ENCODE measurements at regions not wholly inside any gene's neighbourhood (a gene's known extent, or its start where the extent isn't known, plus 50 kb on each side); places are given as distances from the start of the nearest gene placed in this dataset.
A peak's percentile ranks its signal among the peaks of the same experiment; 100 is the strongest.

GRCh38 chr3:30195352-30195751 lies 411.0 kb upstream of the TGFBR2 start:
- Histone ChIP-seq H3K36me3 (no peaks in the 10 kb centered on the region), H3K27ac (no peak overlapping the region), H3K9me3 (no peaks in the 10 kb centered on the region), H3K4me3 (no peak overlapping the region), H3K4me1 (replicated peaks) (no peaks in the 10 kb centered on the region), H3K27me3 (replicated peaks; ENCODE audit: insufficient read depth) (no peaks in the 10 kb centered on the region)
- 90% methylated on average over 2 of the region's 2 CpGs for WGBS
- TF ChIP-seq, protein P1, sequence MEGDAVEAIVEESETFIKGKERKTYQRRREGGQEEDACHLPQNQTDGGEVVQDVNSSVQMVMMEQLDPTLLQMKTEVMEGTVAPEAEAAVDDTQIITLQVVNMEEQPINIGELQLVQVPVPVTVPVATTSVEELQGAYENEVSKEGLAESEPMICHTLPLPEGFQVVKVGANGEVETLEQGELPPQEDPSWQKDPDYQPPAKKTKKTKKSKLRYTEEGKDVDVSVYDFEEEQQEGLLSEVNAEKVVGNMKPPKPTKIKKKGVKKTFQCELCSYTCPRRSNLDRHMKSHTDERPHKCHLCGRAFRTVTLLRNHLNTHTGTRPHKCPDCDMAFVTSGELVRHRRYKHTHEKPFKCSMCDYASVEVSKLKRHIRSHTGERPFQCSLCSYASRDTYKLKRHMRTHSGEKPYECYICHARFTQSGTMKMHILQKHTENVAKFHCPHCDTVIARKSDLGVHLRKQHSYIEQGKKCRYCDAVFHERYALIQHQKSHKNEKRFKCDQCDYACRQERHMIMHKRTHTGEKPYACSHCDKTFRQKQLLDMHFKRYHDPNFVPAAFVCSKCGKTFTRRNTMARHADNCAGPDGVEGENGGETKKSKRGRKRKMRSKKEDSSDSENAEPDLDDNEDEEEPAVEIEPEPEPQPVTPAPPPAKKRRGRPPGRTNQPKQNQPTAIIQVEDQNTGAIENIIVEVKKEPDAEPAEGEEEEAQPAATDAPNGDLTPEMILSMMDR (IDR thresholded peaks at IDR 0.05) = no peak
- TF ChIP-seq POLR2AphosphoS5 (IDR thresholded peaks at IDR 0.05) (no peak), POLR2A (IDR thresholded peaks at IDR 0.05) (no peak)
- intact Hi-C loops (cut with DNase I) = loop anchor here (5.0 to 10.0 kb wide), 2 partner anchors 151 to 497 kb away; no protein-coding TSS in a partner anchor
- DNase-seq (ENCODE audit: low spot score) = no peak

DNA sequence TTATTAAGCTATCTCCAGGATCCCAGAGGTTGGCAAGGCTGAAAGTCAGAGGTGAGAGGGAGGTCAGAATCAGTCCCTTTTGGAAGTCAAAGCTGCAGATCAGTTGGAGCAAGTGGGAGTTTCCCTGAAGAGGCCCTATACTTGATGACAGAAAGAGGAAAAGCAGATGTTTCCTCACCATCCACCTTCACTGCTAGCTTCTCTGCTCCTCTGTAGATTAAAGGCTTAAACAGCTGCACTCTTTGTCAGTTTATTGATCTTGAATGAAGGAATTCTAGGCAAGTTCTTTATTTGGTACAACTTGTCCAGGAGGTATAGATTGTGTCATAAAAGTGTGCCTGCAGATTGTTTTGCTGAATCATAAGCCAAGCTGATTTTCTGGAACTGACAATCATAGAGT lies 408.2 kb upstream of the TGFBR2 start:
- Histone ChIP-seq H3K9me3 (no peaks in the 10 kb centered on the region), H3K4me1 (replicated peaks) (no peaks in the 10 kb centered on the region), H3K27ac (no peak overlapping the region), H3K36me3 (no peaks in the 10 kb centered on the region), H3K4me3 (no peak overlapping the region), H3K27me3 (replicated peaks; ENCODE audit: insufficient read depth) (no peaks in the 10 kb centered on the region)
- TF ChIP-seq POLR2AphosphoS5 (IDR thresholded peaks at IDR 0.05) (no peak), POLR2A (IDR thresholded peaks at IDR 0.05) (no peak)
- intact Hi-C loops (cut with DNase I) = loop anchor here (5.0 to 10.0 kb wide), 2 partner anchors 153 to 494 kb away; no protein-coding TSS in a partner anchor
- no peak for DNase-seq (ENCODE audit: low spot score)

DNA sequence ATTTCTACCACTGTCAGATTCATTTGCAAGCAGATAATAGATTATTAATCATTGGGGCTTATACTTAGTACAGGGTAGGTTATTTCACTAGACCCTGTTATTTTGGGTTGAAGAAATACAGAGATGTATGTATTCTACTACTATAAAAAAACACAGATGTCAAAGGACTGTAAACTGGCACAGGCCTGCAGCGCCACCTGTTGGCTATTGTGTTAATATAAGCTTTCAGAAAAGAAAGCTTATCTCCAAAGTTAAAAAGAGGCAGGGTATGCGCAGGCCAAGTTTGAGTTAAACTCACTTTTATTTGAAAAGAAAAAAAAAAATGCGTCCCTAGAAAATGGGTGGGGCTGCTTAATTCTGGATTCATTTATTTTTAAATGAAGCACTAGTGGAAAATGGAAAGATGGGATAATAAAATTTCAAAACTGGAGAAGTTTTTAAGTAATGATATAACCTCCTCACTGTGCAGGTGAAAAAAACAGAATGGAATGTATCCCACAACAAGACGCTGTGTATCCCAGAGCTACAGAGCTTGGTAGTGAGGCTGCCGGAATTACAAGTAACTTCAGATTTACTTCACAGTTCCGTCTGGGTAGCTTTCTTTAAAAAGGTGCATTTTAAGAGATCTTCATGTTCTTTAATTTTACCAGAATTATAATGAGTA lies 407.2 kb upstream of the TGFBR2 start:
- H3K27me3 ChIP-seq (replicated peaks; ENCODE audit: insufficient read depth) = no peaks in the 10 kb centered on the region
- H3K36me3 ChIP-seq = no peaks in the 10 kb centered on the region
- H3K4me1 ChIP-seq (replicated peaks) = no peaks in the 10 kb centered on the region
- intact Hi-C loops (cut with DNase I) = loop anchor here (5.0 to 10.0 kb wide), 2 partner anchors 154 to 493 kb away; no protein-coding TSS in a partner anchor
- DNase-seq (ENCODE audit: low spot score) = peak; percentile 54
- no peak overlapping the region for H3K27ac ChIP-seq
- TF ChIP-seq, protein P1 (IDR thresholded peaks at IDR 0.05) = peak; percentile 69 to 82 (median 76)
- no peak for TF ChIP-seq POLR2A (IDR thresholded peaks at IDR 0.05)
- TF ChIP-seq POLR2AphosphoS5 (IDR thresholded peaks at IDR 0.05) = no peak
- no peak overlapping the region for H3K4me3 ChIP-seq
- H3K9me3 ChIP-seq = no peaks in the 10 kb centered on the region
- 40% methylated on average over 6 of the region's 6 CpGs for WGBS

DNA sequence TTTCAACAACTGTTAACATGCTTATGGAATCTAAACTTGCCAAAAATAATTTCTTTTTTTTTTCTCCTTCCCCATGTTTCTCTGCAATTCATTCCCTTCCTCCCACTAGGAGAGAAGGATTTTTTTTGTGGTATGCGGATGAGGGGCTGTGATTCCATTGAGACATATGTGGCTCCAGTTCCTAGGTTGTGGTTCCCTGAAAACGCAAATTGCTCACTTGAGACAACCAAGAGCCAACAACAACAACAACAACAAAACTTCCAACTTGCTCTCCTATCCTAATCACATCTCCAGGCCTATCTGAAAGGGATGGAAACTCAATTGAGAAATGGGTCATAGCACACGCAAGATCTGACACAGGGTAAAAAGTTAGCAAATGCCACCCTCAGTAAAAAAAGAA lies 406.5 kb upstream of the TGFBR2 start:
- intact Hi-C loops (cut with DNase I) = loop anchor here (5.0 to 10.0 kb wide), 2 partner anchors 155 to 492 kb away; no protein-coding TSS in a partner anchor
- no peak for TF ChIP-seq POLR2A (IDR thresholded peaks at IDR 0.05)
- TF ChIP-seq, protein P1 (IDR thresholded peaks at IDR 0.05) = no peak
- no peak for TF ChIP-seq POLR2AphosphoS5 (IDR thresholded peaks at IDR 0.05)
- Histone ChIP-seq H3K27ac (no peak overlapping the region), H3K36me3 (no peaks in the 10 kb centered on the region), H3K27me3 (replicated peaks; ENCODE audit: insufficient read depth) (no peaks in the 10 kb centered on the region), H3K4me1 (replicated peaks) (no peaks in the 10 kb centered on the region), H3K4me3 (no peak overlapping the region), H3K9me3 (no peaks in the 10 kb centered on the region)
- no peak for DNase-seq (ENCODE audit: low spot score)
- WGBS = 100% methylated on average over 3 of the region's 3 CpGs

GRCh38 chr3:30201715-30202114 lies 404.7 kb upstream of the TGFBR2 start:
- TF ChIP-seq POLR2AphosphoS5 (IDR thresholded peaks at IDR 0.05) (no peak), POLR2A (IDR thresholded peaks at IDR 0.05) (no peak)
- TF ChIP-seq, protein P1 (IDR thresholded peaks at IDR 0.05) = no peak
- Histone ChIP-seq H3K27ac (no peak overlapping the region), H3K36me3 (no peaks in the 10 kb centered on the region), H3K4me3 (no peak overlapping the region), H3K27me3 (replicated peaks; ENCODE audit: insufficient read depth) (no peaks in the 10 kb centered on the region), H3K4me1 (replicated peaks) (no peaks in the 10 kb centered on the region), H3K9me3 (no peaks in the 10 kb centered on the region)
- DNase-seq (ENCODE audit: low spot score) = no peak
- intact Hi-C loops (cut with DNase I) = no loop called here
